Stimulated activated CD8-positive, alpha-beta memory T cell treated with anti-CD3 and anti-CD28 coated beads, Interleukin-15, amount 100 ng/mL, for 4 hours (primary cell): ENCODE measurements at regions not wholly inside any gene's neighbourhood (a gene's known extent, or its start where the extent isn't known, plus 50 kb on each side); places are given as distances from the start of the nearest gene placed in this dataset.
"Not testable (repeated sequence)": the region's sequence is repeated elsewhere in the genome, so short reads cannot be mapped to it uniquely, and the experiment has no call there.

ENCODE experiments used
- DNase-seq, 2 donors: peaks; one replicate each; pipeline ENCODE4 v3.0.0-alpha.2; 2020; ENCODE audit warnings: low read depth in 2 of 2

GRCh38 chr1:121519042-121519755 lies 334.4 kb downstream of the SRGAP2C start:
- peak; percentile 71 to 78 for DNase-seq

DNA sequence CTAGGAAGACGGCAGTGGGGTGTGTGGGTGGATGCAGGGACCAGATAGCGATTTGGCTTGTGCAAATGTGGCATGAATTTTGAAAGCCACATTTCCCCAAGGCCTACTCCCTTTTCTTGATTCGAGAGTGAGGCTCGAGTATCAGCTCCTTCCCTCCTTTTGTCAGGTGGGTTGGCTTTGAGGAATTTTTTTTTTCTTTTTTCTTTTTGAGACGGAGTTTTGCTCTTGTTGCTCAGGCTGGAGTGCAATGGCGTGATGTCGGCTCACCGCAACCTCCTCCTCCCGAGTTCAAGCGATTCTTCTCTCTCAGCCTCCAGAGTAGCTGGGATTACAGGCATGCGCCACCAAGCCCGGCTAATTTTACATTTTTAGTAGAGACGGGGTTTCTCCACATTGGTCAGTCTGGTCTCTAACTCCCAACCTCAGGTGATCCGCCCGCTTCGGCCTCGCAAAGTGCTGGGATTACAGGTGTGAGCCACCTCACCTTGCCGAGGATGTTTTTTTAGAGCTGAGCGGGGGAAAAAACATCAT lies 335.0 kb downstream of the SRGAP2C start:
- not testable (repeated sequence) for DNase-seq

- DNase-seq = no peak
Observed at GRCh38 chr1:121522061-121522759, 337.4 kb downstream of the SRGAP2C start.

DNA sequence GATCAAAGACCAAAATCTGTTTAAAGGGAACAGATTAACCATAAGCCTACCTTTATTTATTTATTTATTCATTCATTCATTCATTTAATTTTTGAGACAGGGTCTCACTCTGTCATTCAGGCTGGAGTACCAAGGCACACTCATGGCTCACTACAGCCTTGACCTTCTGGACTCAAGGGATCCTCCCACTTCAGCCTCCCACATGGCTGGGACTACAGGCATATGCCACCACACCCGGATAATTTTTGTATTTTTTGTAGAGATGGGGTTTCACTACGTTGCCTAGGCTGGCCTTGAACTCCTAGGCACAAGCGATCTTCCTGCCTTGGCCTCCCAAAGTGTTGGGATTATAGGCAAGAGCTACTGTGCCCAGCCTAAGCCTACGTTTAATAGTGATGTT lies 338.3 kb downstream of the SRGAP2C start:
- DNase-seq = not testable (repeated sequence)

GRCh38 chr1:121525355-121525754 lies 340.6 kb downstream of the SRGAP2C start:
- no peak for DNase-seq

DNA sequence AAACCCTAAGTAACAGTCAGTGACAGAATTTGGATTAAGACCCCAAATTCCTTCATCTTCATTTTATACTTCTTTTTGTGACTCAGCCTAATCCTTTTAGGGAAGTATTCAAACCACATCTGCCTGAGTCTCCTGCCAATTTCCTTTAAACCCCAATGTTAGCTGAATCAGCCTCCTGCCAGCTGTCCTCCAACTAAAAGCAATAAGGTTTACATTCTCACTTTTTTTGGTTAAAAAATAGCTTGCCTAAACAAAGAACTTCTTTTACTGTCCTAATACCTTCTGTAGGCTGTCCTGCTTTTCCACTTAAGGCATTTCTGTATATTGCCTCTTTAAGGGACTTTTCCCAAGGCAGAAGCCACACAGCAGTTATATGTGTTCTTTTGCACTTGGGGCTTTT lies 344.2 kb downstream of the SRGAP2C start:
- DNase-seq = not testable (repeated sequence)

GRCh38 chr1:121530026-121530425 lies 345.3 kb downstream of the SRGAP2C start:
- DNase-seq = not testable (repeated sequence)

DNA sequence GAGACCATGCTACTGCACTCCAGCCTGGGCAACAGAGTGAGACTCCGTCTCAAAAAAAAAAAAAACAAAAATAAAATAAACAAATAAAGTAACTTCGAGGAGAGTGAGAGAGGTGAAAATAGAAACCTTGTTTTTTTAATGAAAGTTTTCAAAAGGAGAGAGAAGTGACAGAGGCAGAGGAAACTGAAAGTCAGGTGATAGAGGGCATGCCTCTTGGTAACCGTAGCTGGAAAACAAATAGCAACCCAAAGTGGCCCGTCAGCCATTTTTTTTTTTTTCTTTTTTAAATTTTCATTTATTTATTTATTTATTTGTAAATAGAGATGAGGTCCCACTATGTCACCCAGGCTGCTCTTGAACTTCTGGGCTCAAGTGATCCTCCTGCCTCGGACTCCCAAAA lies 347.0 kb downstream of the SRGAP2C start:
- not testable (repeated sequence) for DNase-seq

- not testable (repeated sequence) for DNase-seq
Observed at GRCh38 chr1:121538148-121538547, 353.4 kb downstream of the SRGAP2C start.

GRCh38 chr1:121538943-121539575 lies 354.3 kb downstream of the SRGAP2C start:
- no peak for DNase-seq

DNA sequence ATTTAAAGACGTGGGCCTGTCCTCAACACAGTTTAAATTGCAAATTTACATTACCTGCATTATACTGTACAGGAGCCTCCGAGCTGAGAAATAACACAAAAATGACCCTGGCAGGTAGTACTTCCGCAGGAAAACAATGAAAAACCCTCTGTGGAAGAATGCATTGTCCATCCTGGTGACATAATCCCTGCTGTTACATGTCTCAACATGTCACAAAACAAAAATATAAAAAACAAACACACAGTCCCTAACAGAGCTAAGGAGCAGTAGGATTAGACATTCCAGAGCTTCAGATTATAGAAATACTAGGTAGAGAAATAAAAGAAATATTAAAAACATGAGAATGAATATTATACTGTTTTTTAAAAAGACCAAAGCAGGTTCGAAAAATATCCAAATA lies 359.2 kb downstream of the SRGAP2C start:
- DNase-seq = not testable (repeated sequence)

GRCh38 chr1:121544500-121544899 lies 359.7 kb downstream of the SRGAP2C start:
- no peak for DNase-seq

GRCh38 chr1:121545899-121546298 lies 361.1 kb downstream of the SRGAP2C start:
- DNase-seq = not testable (repeated sequence)

- DNase-seq = no peak
Observed at GRCh38 chr1:121546830-121547591, 362.2 kb downstream of the SRGAP2C start.

DNA sequence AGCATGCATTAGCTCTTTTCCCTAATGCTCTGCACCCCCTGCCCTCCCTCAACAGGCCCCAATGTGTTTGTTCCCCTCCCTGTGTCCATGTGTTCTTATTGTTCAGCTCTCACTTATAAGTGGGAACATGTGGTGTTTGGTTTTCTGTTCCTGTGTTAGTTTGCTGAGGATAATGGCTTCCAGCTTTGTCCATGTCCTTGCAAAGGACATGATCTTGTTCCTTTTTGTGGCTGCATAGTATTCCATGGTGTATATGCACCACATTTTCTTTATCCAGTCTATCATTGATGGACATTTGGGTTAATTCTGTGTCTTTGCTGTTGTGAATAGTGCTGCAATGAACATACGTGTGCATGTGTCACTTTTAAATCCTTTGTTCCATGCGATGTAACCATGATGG lies 363.0 kb downstream of the SRGAP2C start:
- DNase-seq = not testable (repeated sequence)

DNA sequence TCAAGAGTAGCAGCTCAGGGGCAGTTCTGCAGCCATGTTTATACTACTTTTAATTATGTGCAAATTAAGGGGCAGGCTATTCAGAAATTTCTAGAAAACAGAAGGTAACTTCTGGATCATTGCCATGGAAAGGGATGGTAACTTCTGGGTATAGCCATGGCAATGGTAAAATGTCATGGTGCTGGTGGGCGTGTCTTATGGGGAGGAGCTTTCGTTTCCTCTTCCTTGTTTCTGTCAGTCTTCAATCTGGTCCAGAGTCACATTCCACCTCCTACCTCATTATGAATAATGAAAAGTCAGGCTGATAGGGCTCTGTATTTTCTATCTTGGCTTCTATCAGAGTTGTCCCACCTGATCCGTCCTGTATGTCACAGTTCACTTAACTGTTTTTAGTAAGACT lies 366.0 kb downstream of the SRGAP2C start:
- not testable (repeated sequence) for DNase-seq

DNA sequence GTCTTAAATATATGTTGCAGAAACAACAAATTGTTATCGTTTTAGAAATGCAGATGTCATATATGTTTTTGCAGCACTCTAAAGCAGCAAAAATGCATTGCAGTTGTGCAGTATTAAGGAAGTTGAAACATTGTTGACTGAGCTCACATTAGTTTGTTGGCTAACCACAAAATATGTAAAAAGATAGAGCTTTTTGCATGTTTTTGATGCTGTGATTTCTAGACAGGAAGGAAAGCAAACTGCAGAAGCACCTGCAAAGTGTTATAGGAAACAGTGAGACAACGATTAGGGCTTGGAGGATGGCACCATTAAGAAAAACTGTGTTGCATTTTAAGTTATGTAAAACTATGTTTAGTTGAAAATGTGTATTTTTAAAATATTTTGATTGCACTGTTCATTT lies 366.7 kb downstream of the SRGAP2C start:
- not testable (repeated sequence) for DNase-seq

GRCh38 chr1:121556560-121556959 lies 371.8 kb downstream of the SRGAP2C start:
- not testable (repeated sequence) for DNase-seq

DNA sequence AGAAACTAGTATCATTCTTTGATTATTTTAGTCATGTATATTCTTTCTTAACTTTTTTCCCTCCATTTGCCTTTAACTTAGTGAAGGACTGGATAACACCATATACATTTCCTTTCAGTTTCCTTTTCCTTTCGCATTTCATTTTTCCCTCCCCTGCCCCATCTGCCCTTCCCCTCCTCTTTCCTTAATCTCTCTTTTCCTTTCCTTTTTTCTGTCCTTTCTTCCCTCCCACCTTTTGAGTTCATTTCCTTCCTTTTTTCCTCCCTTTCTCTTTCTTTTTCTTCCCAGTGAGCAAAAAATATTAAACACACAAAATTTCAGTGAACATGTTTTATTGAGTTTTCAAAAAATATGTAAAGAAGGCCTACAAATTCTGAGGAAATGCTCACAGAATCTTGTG lies 373.3 kb downstream of the SRGAP2C start:
- DNase-seq = not testable (repeated sequence)

DNA sequence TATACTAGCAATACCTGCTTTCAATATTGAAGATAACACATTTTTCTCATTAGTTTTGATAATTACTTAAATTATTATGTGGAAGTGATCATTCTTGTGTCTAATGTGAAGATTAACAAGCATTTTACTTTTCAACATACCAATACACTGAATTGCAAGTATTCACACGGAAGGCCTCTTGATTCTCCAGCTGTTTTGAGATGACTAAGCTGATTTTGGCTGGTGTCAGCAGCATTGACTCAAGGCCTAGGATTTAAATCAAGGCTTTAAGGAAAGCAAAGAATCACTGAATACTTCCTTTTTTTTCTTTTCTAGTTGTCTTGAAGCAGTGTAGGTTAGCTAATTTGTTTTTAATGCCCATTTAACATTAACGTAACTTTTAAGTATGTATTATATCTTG lies 373.7 kb downstream of the SRGAP2C start:
- no peak for DNase-seq

DNA sequence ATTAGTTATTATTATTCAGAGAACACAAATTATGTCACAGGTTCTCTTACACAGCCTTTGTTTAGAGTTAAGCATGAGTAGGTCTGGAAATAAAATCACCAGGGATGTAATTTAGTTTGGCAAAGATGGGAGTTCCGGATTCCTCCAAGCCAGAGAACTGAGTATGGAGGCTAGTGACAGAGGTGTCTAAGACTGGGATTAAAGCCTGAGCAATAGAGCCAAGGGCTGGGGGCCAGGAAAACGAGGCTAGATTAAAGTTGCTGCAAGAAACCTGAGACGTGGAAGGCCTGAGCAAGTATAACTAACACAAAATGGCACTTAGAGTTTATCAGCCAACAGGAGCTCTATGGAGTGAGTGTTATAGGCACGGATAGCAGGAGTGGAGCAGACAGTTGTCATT lies 381.6 kb downstream of the SRGAP2C start:
- DNase-seq = no peak

DNA sequence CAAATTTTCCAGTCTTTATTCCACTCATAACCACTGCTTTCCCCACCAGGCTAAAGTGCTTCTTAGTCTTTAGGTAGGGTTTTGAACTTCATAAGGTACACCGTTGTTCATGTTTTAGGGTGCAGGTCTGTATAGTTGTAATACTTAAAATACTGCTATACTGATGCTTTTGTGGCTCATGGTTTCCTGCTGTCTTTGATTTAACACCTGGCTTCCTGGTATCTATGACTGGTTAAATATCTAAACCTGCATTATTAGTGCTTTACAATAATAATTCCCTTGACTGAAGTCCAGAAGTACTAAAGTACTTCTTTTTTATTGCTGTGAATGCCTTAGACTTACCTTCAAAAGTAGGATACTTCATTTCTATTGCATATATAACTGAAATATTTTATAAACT lies 384.7 kb downstream of the SRGAP2C start:
- DNase-seq = no peak
